RWPE2 (cell line): ENCODE measurements at regions not wholly inside any gene's neighbourhood (a gene's known extent, or its start where the extent isn't known, plus 50 kb on each side); places are given as distances from the start of the nearest gene placed in this dataset.

ENCODE experiments used
- ATAC-seq: fragments of 200-7000 bp; cut with Tn5 transposase; 3 replicates; pipeline ENCODE4 v1.9.1; 2021; ENCODE audit warnings: low read depth
- DNase-seq: peaks from one replicate; pipeline ENCODE4 v3.0.0-alpha.2; 2020; ENCODE audit warnings: low spot score
- H3K27ac ChIP-seq: fragments of 450-650 bp; 2 replicates; pipeline ENCODE4 v1.5.1; 2017; ENCODE audit warnings: mild to moderate bottlenecking; ENCODE audit not compliant: poor library complexity, severe bottlenecking
- H3K27me3 ChIP-seq: fragments of 250-450 bp; sonication (Bioruptor Pico); 2 replicates; pipeline ENCODE4 v1.5.1; 2021; ENCODE audit warnings: mild to moderate bottlenecking, moderate library complexity; ENCODE audit not compliant: insufficient read depth, poor library complexity, severe bottlenecking
- H3K36me3 ChIP-seq: fragments of 250-450 bp; sonication (Bioruptor Pico); 2 replicates; pipeline ENCODE4 v1.5.1; 2020; ENCODE audit warnings: low read depth, mild to moderate bottlenecking, moderate library complexity
- H3K4me1 ChIP-seq: fragments of 250-450 bp; sonication (Bioruptor Pico); 2 replicates; pipeline ENCODE4 v1.5.1; 2021; ENCODE audit warnings: mild to moderate bottlenecking, moderate library complexity; ENCODE audit not compliant: insufficient read depth, poor library complexity, severe bottlenecking
- H3K4me3 ChIP-seq: fragments of 250-450 bp; sonication (Bioruptor Pico); 2 replicates; pipeline ENCODE4 v1.5.1; 2021; ENCODE audit warnings: mild to moderate bottlenecking, moderate library complexity; ENCODE audit not compliant: severe bottlenecking
- H3K9me3 ChIP-seq: fragments of 250-450 bp; sonication (Bioruptor Pico); 2 replicates; pipeline ENCODE4 v1.5.1; 2021; ENCODE audit warnings: mild to moderate bottlenecking, moderate library complexity; ENCODE audit not compliant: severe bottlenecking
- TF ChIP-seq, protein P1 (sequence below): fragments of 450-650 bp; IDR thresholded peaks from one replicate; pipeline ENCODE4 v1.5.1; 2017; ENCODE audit warnings: mild to moderate bottlenecking, moderate library complexity; ENCODE audit not compliant: poor library complexity, severe bottlenecking

DNA sequence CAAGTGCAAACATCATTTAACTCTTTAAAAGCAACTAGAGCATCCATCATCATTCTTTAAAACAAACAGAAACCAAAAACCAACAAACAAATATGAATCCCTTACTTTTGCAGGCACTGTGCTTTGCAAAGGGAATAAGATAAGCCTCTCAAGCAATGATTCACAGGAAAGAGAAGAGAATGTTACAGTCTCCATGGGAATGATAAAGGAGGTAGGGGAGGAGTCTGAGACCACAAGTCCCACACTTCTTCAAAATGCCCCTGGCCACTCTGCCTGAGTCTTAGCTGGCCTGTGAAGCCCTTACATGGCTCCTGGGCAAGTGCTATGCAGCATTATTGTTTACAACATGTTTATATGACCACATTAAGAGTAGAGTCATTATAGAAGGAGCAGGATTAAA lies 257.7 kb upstream of the MARCKS start:
- Histone ChIP-seq H3K4me1 (no peaks in the 10 kb centered on the region), H3K9me3 (no peaks in the 10 kb centered on the region), H3K36me3 (no peaks in the 10 kb centered on the region), H3K27me3 (no peaks in the 10 kb centered on the region), H3K27ac (no peak overlapping the region), H3K4me3 (no peak overlapping the region)
- ATAC-seq (no peak), DNase-seq (no peak)
- TF ChIP-seq, protein P1, sequence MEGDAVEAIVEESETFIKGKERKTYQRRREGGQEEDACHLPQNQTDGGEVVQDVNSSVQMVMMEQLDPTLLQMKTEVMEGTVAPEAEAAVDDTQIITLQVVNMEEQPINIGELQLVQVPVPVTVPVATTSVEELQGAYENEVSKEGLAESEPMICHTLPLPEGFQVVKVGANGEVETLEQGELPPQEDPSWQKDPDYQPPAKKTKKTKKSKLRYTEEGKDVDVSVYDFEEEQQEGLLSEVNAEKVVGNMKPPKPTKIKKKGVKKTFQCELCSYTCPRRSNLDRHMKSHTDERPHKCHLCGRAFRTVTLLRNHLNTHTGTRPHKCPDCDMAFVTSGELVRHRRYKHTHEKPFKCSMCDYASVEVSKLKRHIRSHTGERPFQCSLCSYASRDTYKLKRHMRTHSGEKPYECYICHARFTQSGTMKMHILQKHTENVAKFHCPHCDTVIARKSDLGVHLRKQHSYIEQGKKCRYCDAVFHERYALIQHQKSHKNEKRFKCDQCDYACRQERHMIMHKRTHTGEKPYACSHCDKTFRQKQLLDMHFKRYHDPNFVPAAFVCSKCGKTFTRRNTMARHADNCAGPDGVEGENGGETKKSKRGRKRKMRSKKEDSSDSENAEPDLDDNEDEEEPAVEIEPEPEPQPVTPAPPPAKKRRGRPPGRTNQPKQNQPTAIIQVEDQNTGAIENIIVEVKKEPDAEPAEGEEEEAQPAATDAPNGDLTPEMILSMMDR, result no peak

DNA sequence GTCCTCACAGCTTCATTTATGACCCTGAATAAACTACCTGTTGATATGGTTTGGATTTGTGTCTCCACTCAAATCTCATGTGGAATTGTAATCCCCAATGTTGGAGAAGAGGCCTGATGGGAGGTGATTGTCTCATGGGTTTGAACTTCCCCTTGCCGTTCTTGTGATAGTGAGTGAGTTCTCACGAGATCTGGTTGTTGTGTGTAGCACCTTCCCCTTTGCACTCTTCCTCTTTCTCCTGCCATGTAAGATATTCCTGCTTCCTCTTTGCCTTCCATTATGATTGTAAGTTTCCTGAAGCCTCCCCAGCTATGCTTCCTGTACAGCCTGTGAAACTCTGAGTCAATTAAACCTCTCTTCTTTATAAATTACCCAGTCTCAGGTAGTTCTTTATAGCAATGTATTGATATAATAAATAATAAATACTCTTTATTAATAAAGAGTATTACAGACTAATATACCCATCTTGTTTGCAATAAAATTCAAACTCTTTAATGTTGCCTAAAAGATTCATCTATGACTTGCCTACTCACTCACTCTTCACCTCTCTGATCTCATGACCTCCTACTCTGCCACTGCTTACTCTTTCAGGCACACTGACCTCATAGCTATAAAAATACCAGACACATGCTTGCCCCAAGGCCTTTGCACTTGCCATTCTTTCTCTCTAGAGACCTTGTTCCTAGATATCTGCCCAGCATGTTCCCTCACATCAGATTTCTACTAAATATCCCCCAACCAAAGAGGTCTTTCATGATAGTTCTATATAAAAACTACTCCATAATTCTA lies 256.4 kb upstream of the MARCKS start:
- ATAC-seq, result no peak
- no peak overlapping the region for H3K4me3 ChIP-seq
- no peaks in the 10 kb centered on the region for H3K9me3 ChIP-seq
- H3K27ac ChIP-seq, result no peak overlapping the region
- no peaks in the 10 kb centered on the region for H3K36me3 ChIP-seq
- TF ChIP-seq, protein P1, result no peak
- H3K4me1 ChIP-seq, result no peaks in the 10 kb centered on the region
- DNase-seq, result no peak
- H3K27me3 ChIP-seq, result no peaks in the 10 kb centered on the region

DNA sequence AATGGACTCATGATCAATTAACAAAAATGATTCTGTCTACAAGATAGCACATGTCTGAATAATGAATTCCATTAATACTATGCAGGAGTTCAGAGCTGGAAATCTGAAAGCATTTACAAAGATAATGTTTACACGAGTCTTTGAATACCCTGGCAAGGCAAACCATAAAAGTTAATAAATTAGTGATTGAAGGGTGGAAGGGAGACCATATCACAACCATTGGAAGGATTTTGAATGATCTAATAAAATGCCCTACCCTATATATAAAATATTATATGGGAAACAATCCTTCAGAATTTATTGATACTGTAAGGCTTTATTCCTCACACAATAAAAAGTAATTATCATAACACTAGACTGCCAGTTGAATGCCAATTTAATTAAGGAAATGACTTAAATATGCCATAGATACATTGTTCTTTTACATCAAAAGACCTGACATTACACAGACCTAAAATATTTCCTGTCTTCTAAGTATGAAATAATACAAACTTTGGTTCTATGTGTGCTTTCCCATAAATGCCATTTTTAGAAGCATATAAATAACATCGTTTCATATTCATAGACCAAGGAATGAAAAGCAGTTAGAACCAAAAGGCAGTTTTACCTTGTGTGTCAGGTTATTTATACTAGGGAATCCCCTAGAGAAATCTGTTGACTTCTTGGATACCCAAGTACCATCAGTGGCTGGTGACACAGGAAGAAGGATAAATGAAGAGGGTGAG lies 249.2 kb upstream of the MARCKS start:
- no peak for ATAC-seq
- H3K27ac ChIP-seq, result no peak overlapping the region

DNA sequence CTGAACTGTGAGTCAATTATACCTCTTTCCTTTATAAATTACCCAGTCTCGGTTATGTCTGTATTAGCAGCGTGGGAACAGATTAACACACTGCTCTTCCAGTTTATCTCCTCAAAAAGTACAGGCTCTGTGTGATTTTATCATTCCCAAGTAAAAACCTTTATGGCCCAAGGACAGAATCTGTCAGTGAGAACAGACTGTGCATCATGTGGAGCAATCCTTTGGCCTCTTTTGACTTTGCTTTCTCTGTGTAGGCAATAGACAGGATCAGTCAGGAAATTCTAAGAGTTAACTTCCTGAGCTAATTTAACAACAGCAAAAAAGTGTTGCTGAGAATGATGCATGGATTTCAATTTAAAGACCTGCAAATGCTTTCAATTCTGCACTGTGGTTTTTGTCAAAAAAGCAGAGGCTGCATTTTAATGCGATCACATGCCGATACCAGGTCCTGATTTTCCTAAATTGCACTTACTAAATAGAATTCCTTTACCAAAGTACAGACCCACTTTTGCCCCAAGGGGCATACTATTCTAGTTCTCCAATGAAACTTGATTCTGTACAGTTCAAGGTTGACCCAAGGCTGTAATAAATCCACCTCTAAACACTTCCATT lies 246.7 kb upstream of the MARCKS start:
- H3K4me3 ChIP-seq, result no peak overlapping the region
- TF ChIP-seq, protein P1, result no peak
- H3K27ac ChIP-seq, result no peak overlapping the region
- no peaks in the 10 kb centered on the region for H3K36me3 ChIP-seq
- no peak for ATAC-seq
- no peaks in the 10 kb centered on the region for H3K9me3 ChIP-seq
- DNase-seq, result no peak
- no peaks in the 10 kb centered on the region for H3K27me3 ChIP-seq
- H3K4me1 ChIP-seq, result no peaks in the 10 kb centered on the region

More for the DNA sequence above, 249.2 kb upstream of the MARCKS start:
- H3K4me3 ChIP-seq, result no peak overlapping the region
- no peaks in the 10 kb centered on the region for H3K4me1 ChIP-seq
- TF ChIP-seq, protein P1, result no peak
- H3K36me3 ChIP-seq, result no peaks in the 10 kb centered on the region
- no peaks in the 10 kb centered on the region for H3K9me3 ChIP-seq
- no peak for DNase-seq
- H3K27me3 ChIP-seq, result no peaks in the 10 kb centered on the region
